Trophoblast cell (in vitro differentiated cells and primary cell): ENCODE measurements at regions not wholly inside any gene's neighbourhood (a gene's known extent, or its start where the extent isn't known, plus 50 kb on each side); places are given as distances from the start of the nearest gene placed in this dataset.

Experiments
- DNase-seq, 2 donors: peaks; one replicate each; pipeline ENCODE4 v3.0.0-alpha.2; 2016
- H2AFZ ChIP-seq: 2 replicates; pipeline ENCODE4 v1.6.1; 2013; ENCODE audit warnings: low read length, moderate library complexity, mild to moderate bottlenecking; ENCODE audit not compliant: insufficient read depth, poor library complexity
- H2AK5ac ChIP-seq: 2 replicates; pipeline ENCODE4 v1.6.1; 2013; ENCODE audit warnings: mild to moderate bottlenecking, low read length
- H2BK120ac ChIP-seq: 2 replicates; pipeline ENCODE4 v1.6.1; 2013; ENCODE audit warnings: low read length, mild to moderate bottlenecking, moderate library complexity; ENCODE audit not compliant: insufficient read depth, poor library complexity
- H2BK12ac ChIP-seq: 2 replicates; pipeline ENCODE4 v1.6.1; 2013; ENCODE audit warnings: mild to moderate bottlenecking, low read length, moderate library complexity
- H2BK5ac ChIP-seq: 2 replicates; pipeline ENCODE4 v1.6.1; 2013; ENCODE audit warnings: low read length, low read depth, moderate library complexity, mild to moderate bottlenecking; ENCODE audit not compliant: poor library complexity
- H3K14ac ChIP-seq: 2 replicates; pipeline ENCODE4 v1.6.1; 2013; ENCODE audit warnings: mild to moderate bottlenecking, low read length
- H3K18ac ChIP-seq: 2 replicates; pipeline ENCODE4 v1.6.1; 2013; ENCODE audit warnings: mild to moderate bottlenecking, low read length
- H3K23ac ChIP-seq: 2 replicates; pipeline ENCODE4 v1.6.1; 2013; ENCODE audit warnings: low read length
- H3K27ac ChIP-seq: 2 replicates; pipeline ENCODE4 v1.5.1; 2013; ENCODE audit warnings: low read depth, mild to moderate bottlenecking, inconsistent platforms, low read length, moderate library complexity
- H3K27me3 ChIP-seq: 2 replicates; pipeline ENCODE4 v1.6.1; 2013; ENCODE audit warnings: inconsistent platforms, mild to moderate bottlenecking, low read length, moderate library complexity; ENCODE audit not compliant: insufficient read depth
- H3K36me3 ChIP-seq, 2 experiments: 1 replicate in 1 of 2; 2 replicates in 1 of 2; pipeline ENCODE4 v1.6.1; 2013; ENCODE audit warnings: low read length in 2 of 2, mild to moderate bottlenecking in 2 of 2, moderate library complexity in 1 of 2; ENCODE audit not compliant: insufficient read depth in 2 of 2, control insufficient read depth in 1 of 2
- H3K4ac ChIP-seq: 2 replicates; pipeline ENCODE4 v1.6.1; 2013; ENCODE audit warnings: low read depth, mild to moderate bottlenecking, low read length, moderate library complexity
- H3K4me1 ChIP-seq, 2 experiments: 1 replicate in 1 of 2; 2 replicates in 1 of 2; pipeline ENCODE4 v1.6.1; 2013; ENCODE audit warnings: low read length in 2 of 2, mild to moderate bottlenecking in 2 of 2, moderate library complexity in 1 of 2; ENCODE audit not compliant: insufficient read depth in 2 of 2, control insufficient read depth in 1 of 2
- H3K4me2 ChIP-seq: 2 replicates; pipeline ENCODE4 v1.6.1; 2013; ENCODE audit warnings: inconsistent platforms, mild to moderate bottlenecking, low read length, moderate library complexity
- H3K4me3 ChIP-seq: 2 replicates; pipeline ENCODE4 v1.5.1; 2013; ENCODE audit warnings: mild to moderate bottlenecking, low read depth, low read length, inconsistent platforms
- H3K79me1 ChIP-seq: one replicate; pipeline ENCODE4 v1.6.1; 2013; ENCODE audit warnings: low read length
- H3K79me2 ChIP-seq: 2 replicates; pipeline ENCODE4 v1.6.1; 2013; ENCODE audit warnings: low read length, mild to moderate bottlenecking; ENCODE audit not compliant: control insufficient read depth, insufficient read depth, poor library complexity
- H3K9ac ChIP-seq: 2 replicates; pipeline ENCODE4 v1.6.1; 2013; ENCODE audit warnings: mild to moderate bottlenecking, low read length
- H3K9me3 ChIP-seq: 2 replicates; pipeline ENCODE4 v1.6.1; 2013; ENCODE audit warnings: low read depth, mild to moderate bottlenecking, control low read depth, inconsistent platforms, low read length; ENCODE audit not compliant: insufficient read depth
- H4K12ac ChIP-seq: 2 replicates; pipeline ENCODE4 v1.6.1; 2013; ENCODE audit warnings: low read depth, mild to moderate bottlenecking, low read length, moderate library complexity
- H4K8ac ChIP-seq: 2 replicates; pipeline ENCODE4 v1.6.1; 2013; ENCODE audit warnings: low read depth, mild to moderate bottlenecking, low read length, moderate library complexity
- H4K91ac ChIP-seq: one replicate; pipeline ENCODE4 v1.6.1; 2013; ENCODE audit warnings: low read depth, mild to moderate bottlenecking, low read length, moderate library complexity
- WGBS: extraction: QIAGEN DNeasy Blood & Tissue Kit; methylation state at CpG from one replicate; pipeline ENCODE4 v1.1.7; 2013; ENCODE audit warnings: missing lambda C conversion rate; ENCODE audit not compliant: insufficient read length, insufficient coverage; ENCODE audit errors: extremely low coverage; 5-methylcytosine and 5-hydroxymethylcytosine counted together

GRCh38 chr9:21656776-21657674 is 145.4 kb upstream of the MTAP start:
- no peak overlapping the region for H3K14ac ChIP-seq
- no peak overlapping the region for H2BK5ac ChIP-seq
- no peak overlapping the region for H3K23ac ChIP-seq
- no peak overlapping the region for H3K4me2 ChIP-seq
- no peak overlapping the region for H2BK12ac ChIP-seq
- H2AK5ac ChIP-seq = no peak overlapping the region
- no peak overlapping the region for H2AFZ ChIP-seq
- no peaks in the 10 kb centered on the region for H3K79me1 ChIP-seq
- H2BK120ac ChIP-seq = no peak overlapping the region
- H3K9ac ChIP-seq = no peak overlapping the region
- H3K79me2 ChIP-seq = no peaks in the 10 kb centered on the region
- no peak overlapping the region for H4K91ac ChIP-seq
- no peak overlapping the region for H3K18ac ChIP-seq
- peak in 1 of 2 donors; percentile 52 for DNase-seq
- no peak overlapping the region for H3K4me3 ChIP-seq
- H3K4ac ChIP-seq = no peak overlapping the region
- no peak overlapping the region for H3K27ac ChIP-seq
- no peaks in the 10 kb centered on the region for H3K4me1 ChIP-seq
- no peak overlapping the region for H4K12ac ChIP-seq
- no peaks in the 10 kb centered on the region for H3K36me3 ChIP-seq
- no CpG with 5 or more reads among the region's 2 CpGs for WGBS
- H3K9me3 ChIP-seq = no peaks in the 10 kb centered on the region
- H3K27me3 ChIP-seq = no peaks in the 10 kb centered on the region
- H4K8ac ChIP-seq = no peak overlapping the region

DNA sequence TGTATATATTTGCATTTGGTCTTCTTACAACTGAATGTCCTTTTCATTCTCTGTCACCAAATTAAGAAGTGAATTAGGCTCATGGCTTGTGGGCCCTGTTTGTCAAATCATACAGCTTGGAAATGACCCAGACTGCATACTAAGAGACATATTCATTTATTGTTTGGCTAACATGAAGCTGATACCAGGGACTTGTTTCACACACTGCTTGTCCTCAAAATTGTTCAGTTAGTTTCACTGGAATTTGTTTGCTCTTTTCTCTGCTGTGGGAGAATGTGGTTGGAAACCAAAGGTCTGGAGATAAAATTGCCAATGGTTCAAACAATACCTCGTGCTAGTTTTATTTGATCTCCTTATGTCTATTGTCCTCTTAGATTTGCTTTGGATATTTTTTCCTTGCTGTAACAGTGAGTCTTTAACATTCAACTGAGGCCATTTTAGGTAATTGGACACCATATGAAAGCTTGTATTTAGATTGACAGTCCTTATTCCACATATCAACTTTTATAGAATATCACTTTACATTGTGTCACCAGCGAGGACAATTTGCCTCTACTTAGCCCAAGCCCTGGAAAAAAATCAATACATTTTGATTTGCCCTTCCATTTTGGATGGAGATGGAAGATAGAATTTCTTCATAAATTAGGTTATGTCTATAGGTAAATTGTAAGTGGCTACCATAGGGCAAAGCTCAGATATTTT is 144.3 kb upstream of the MTAP start:
- H3K36me3 ChIP-seq = no peaks in the 10 kb centered on the region
- H2BK5ac ChIP-seq = no peak overlapping the region
- H3K14ac ChIP-seq = no peak overlapping the region
- H3K23ac ChIP-seq = no peak overlapping the region
- H4K91ac ChIP-seq = no peak overlapping the region
- no peak overlapping the region for H4K12ac ChIP-seq
- H3K27me3 ChIP-seq = no peaks in the 10 kb centered on the region
- H3K9me3 ChIP-seq = no peaks in the 10 kb centered on the region
- no peaks in the 10 kb centered on the region for H3K4me1 ChIP-seq
- H3K4ac ChIP-seq = no peak overlapping the region
- H2BK120ac ChIP-seq = no peak overlapping the region
- no peak overlapping the region for H2BK12ac ChIP-seq
- DNase-seq = no peak
- H3K4me3 ChIP-seq = no peak overlapping the region
- no peak overlapping the region for H3K9ac ChIP-seq
- H3K79me1 ChIP-seq = no peaks in the 10 kb centered on the region
- H3K4me2 ChIP-seq = no peak overlapping the region
- no peak overlapping the region for H3K27ac ChIP-seq
- no CpG with 5 or more reads among the region's 2 CpGs for WGBS
- H3K79me2 ChIP-seq = no peaks in the 10 kb centered on the region
- no peak overlapping the region for H2AFZ ChIP-seq
- H2AK5ac ChIP-seq = no peak overlapping the region
- H4K8ac ChIP-seq = no peak overlapping the region
- H3K18ac ChIP-seq = no peak overlapping the region

- H3K4me1 ChIP-seq = no peaks in the 10 kb centered on the region
- H2AK5ac ChIP-seq = no peak overlapping the region
- H3K79me2 ChIP-seq = no peaks in the 10 kb centered on the region
- H4K91ac ChIP-seq = no peak overlapping the region
- H3K4ac ChIP-seq = no peak overlapping the region
- no peaks in the 10 kb centered on the region for H3K9me3 ChIP-seq
- no peak overlapping the region for H3K9ac ChIP-seq
- H2AFZ ChIP-seq = no peak overlapping the region
- H2BK12ac ChIP-seq = no peak overlapping the region
- H3K27ac ChIP-seq = no peak overlapping the region
- no peak overlapping the region for H2BK5ac ChIP-seq
- no peak overlapping the region for H3K4me2 ChIP-seq
- no peak overlapping the region for H3K4me3 ChIP-seq
- H3K79me1 ChIP-seq = no peaks in the 10 kb centered on the region
- H4K12ac ChIP-seq = no peak overlapping the region
- H3K27me3 ChIP-seq = no peaks in the 10 kb centered on the region
- no peak overlapping the region for H3K14ac ChIP-seq
- H4K8ac ChIP-seq = no peak overlapping the region
- DNase-seq = no peak
- H3K23ac ChIP-seq = no peak overlapping the region
- no peaks in the 10 kb centered on the region for H3K36me3 ChIP-seq
- no peak overlapping the region for H3K18ac ChIP-seq
- no peak overlapping the region for H2BK120ac ChIP-seq
These were observed 141.5 kb upstream of the MTAP start for GRCh38 chr9:21660976-21661375.

DNA sequence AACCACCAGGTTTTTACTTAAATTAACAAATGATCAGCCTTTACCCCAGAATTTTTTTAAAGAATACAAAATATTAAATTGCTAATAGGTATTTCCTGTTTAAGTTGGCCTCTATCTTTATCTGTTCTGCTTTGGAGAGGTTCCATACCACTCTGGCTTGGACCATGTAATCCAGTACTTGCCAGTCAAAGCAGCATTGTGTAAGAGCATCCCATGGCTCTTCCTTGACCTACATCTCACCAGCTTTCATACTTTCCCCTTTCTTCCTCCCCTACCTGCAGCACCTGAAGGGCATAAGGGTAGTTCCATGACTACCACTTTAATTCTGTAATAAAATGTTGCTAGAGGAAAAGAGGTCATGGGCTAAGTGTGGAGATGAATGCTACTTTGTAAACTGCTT is 140.8 kb upstream of the MTAP start:
- Histone ChIP-seq H2AFZ (no peak overlapping the region), H3K36me3 (no peaks in the 10 kb centered on the region), H3K4me3 (no peak overlapping the region), H3K23ac (no peak overlapping the region), H3K9me3 (no peaks in the 10 kb centered on the region), H2BK5ac (no peak overlapping the region), H3K4ac (no peak overlapping the region), H3K4me1 (no peaks in the 10 kb centered on the region), H3K4me2 (no peak overlapping the region), H3K9ac (no peak overlapping the region), H3K79me1 (no peaks in the 10 kb centered on the region), H4K8ac (no peak overlapping the region), H3K27ac (no peak overlapping the region), H2AK5ac (no peak overlapping the region), H2BK120ac (no peak overlapping the region), H3K79me2 (no peaks in the 10 kb centered on the region), H4K91ac (no peak overlapping the region), H2BK12ac (no peak overlapping the region), H3K27me3 (no peaks in the 10 kb centered on the region), H3K14ac (no peak overlapping the region), H4K12ac (no peak overlapping the region), H3K18ac (no peak overlapping the region)
- peak in 1 of 2 donors; percentile 53 for DNase-seq
